GM12878 (cell line): ENCODE measurements at regions not wholly inside any gene's neighbourhood (a gene's known extent, or its start where the extent isn't known, plus 50 kb on each side); places are given as distances from the start of the nearest gene placed in this dataset.

Source experiments
- ATAC-seq: fragments of 200-7000 bp; cut with Tn5 transposase; 3 replicates; pipeline ENCODE4 v1.9.1; 2020; ENCODE audit warnings: mild to moderate bottlenecking, moderate library complexity
- BruUV-seq: library from RNA; stranded (reverse); fragments of 400-500 nt; replicated peaks from 2 replicates; lab custom pipeline; 2021; lab: Mats Ljungman, UMichigan
- CTCF ChIA-PET: fragments of 300-600 bp; sonication (Branson Sonifier 250); formaldehyde crosslinking; extraction: SDS; loops from one replicate; lab custom pipeline; 2021; ENCODE audit warnings: inconsistent platforms; lab: Yijun Ruan, JAX
- POLR2A ChIA-PET: fragments of 350-600 bp; formaldehyde crosslinking; extraction: SDS; loops from one replicate; lab custom pipeline; 2021; ENCODE audit warnings: inconsistent platforms; lab: Charles Lee
- RAD21 ChIA-PET: fragments of 300-600 bp; sonication (Branson Sonifier 250); formaldehyde crosslinking; loops from one replicate; lab custom pipeline; 2023; ENCODE audit warnings: antibody characterized with exemption; ENCODE audit not compliant: unreplicated experiment; lab: Charles Lee
- SMC1A ChIA-PET: fragments of 300-600 bp; sonication (Branson Sonifier 250); formaldehyde crosslinking; loops from one replicate; lab custom pipeline; 2023; ENCODE audit not compliant: unreplicated experiment, uncharacterized antibody; lab: Charles Lee
- DNase-seq: peaks from one replicate; pipeline ENCODE4 v3.0.0-alpha.2; 2011; ENCODE audit warnings: low read depth, low spot score
- FAIRE-seq: peaks from 3 replicates; lab custom pipeline; 2011; peaks lifted over from hg19 to GRCh38; lab: Jason Lieb, UNC
- H2AFZ ChIP-seq: 2 replicates; pipeline ENCODE4 v1.6.0; 2011; ENCODE audit warnings: low read depth, low read length, control low read depth; ENCODE audit not compliant: control insufficient read depth
- H3K27ac ChIP-seq: 2 replicates; pipeline ENCODE4 v1.5.1; 2011; ENCODE audit warnings: control low read depth; ENCODE audit not compliant: control insufficient read depth, insufficient read depth
- H3K27me3 ChIP-seq, 2 experiments: replicated peaks in 1 of 2; 2 replicates each; pipeline versions ENCODE4 v1.6.0 to v1.6.1; 2011; ENCODE audit warnings: low read length in 1 of 2; ENCODE audit not compliant: control insufficient read depth in 2 of 2, insufficient read depth in 2 of 2
- H3K36me3 ChIP-seq, 2 experiments: 2 replicates each; pipeline ENCODE4 v1.5.1; 2011; ENCODE audit warnings: low read length in 1 of 2; ENCODE audit not compliant: control insufficient read depth in 2 of 2, insufficient read depth in 2 of 2
- H3K4me1 ChIP-seq: 2 replicates; pipeline ENCODE4 v1.6.1; 2011; ENCODE audit warnings: mild to moderate bottlenecking, low read length, moderate library complexity, mixed read lengths; ENCODE audit not compliant: control insufficient read depth, insufficient read depth
- H3K4me2 ChIP-seq: 2 replicates; pipeline ENCODE4 v1.6.0; 2011; ENCODE audit warnings: control low read depth; ENCODE audit not compliant: control insufficient read depth, insufficient read depth
- H3K4me3 ChIP-seq: fragments of 200-600 bp; sonication (generic); 2 replicates; pipeline ENCODE4 v1.5.1; 2016
- H3K79me2 ChIP-seq: 2 replicates; pipeline ENCODE4 v1.6.0; 2011; ENCODE audit warnings: low read length; ENCODE audit not compliant: control insufficient read depth, insufficient read depth
- H3K9ac ChIP-seq: 2 replicates; pipeline ENCODE4 v1.8.0; 2011; ENCODE audit warnings: low read length, control low read depth, mixed read lengths; ENCODE audit not compliant: control insufficient read depth, insufficient read depth
- H3K9me3 ChIP-seq: replicated peaks from 3 replicates; pipeline ENCODE4 v1.5.1; 2011; ENCODE audit warnings: mild to moderate bottlenecking, low read length; ENCODE audit not compliant: control insufficient read depth, insufficient read depth
- H4K20me1 ChIP-seq: 2 replicates; pipeline ENCODE4 v1.6.0; 2011; ENCODE audit not compliant: control insufficient read depth, insufficient read depth
- ETV6 ChIP-seq, 2 experiments: fragments of 450-650 bp in 1 of 2; IDR thresholded peaks in 1 of 2; conservative IDR thresholded peaks in 1 of 2; 2 replicates each; pipeline ENCODE4 v1.6.1; 2014; ENCODE audit warnings: antibody characterized with exemption in 1 of 2, borderline replicate concordance in 1 of 2, low read depth in 1 of 2, mild to moderate bottlenecking in 1 of 2, moderate library complexity in 1 of 2
- EZH2 ChIP-seq: IDR thresholded peaks from 2 replicates; pipeline ENCODE4 v1.6.1; 2012; ENCODE audit warnings: low read depth, mild to moderate bottlenecking, control low read depth, inconsistent platforms, low read length, borderline replicate concordance; ENCODE audit not compliant: control insufficient read depth
- IKZF1 ChIP-seq: fragments of 450-650 bp; conservative IDR thresholded peaks from 2 replicates; pipeline ENCODE4 v1.6.1; 2017; ENCODE audit warnings: antibody characterized with exemption, mild to moderate bottlenecking
- MYB ChIP-seq: fragments of 150-350 bp; IDR thresholded peaks from 2 replicates; pipeline ENCODE4 v1.6.1; 2014; ENCODE audit warnings: mild to moderate bottlenecking, low read depth, low read length, borderline replicate concordance
- PML ChIP-seq: IDR thresholded peaks from 2 replicates; pipeline ENCODE4 v1.6.1; 2012; ENCODE audit warnings: low read length, inconsistent platforms
- SIN3A ChIP-seq: IDR thresholded peaks from 2 replicates; pipeline ENCODE4 v1.6.1; 2012; ENCODE audit warnings: low read depth, low read length, improper control_type of control experiment
- SRF ChIP-seq, 2 experiments: IDR thresholded peaks; 2 replicates each; pipeline ENCODE4 v1.6.1; 2011; ENCODE audit warnings: low read depth in 2 of 2, low read length in 2 of 2, mild to moderate bottlenecking in 1 of 2, moderate library complexity in 1 of 2
- STAT1 ChIP-seq: fragments of 450-650 bp; conservative IDR thresholded peaks from 2 replicates; pipeline ENCODE4 v1.6.1; 2014; ENCODE audit warnings: antibody characterized with exemption, mild to moderate bottlenecking
- WGBS: methylation state at CpG from one replicate; pipeline ENCODE4 v1.1.6; 2016; ENCODE audit warnings: low lambda C conversion rate; ENCODE audit not compliant: insufficient replicate concordance, insufficient coverage; ENCODE audit errors: missing lambda C conversion rate; 5-methylcytosine and 5-hydroxymethylcytosine counted together
- in situ Hi-C: fragments of 300-500 bp; cut with MboI; formaldehyde crosslinking; loops from 9 replicates; pipeline ENCODE4 v1.14.3; 2018; ENCODE audit warnings: mixed read lengths
- intact Hi-C: fragments of 100-400 bp; cut with micrococcal nuclease; formaldehyde crosslinking; loops from one replicate; pipeline ENCODE4 v1.14.2; 2022; ENCODE audit not compliant: unreplicated experiment
- TF ChIP-seq, protein P1 (sequence below): IDR thresholded peaks from 2 replicates; pipeline ENCODE4 v1.6.1; 2011; ENCODE audit warnings: mild to moderate bottlenecking, low read depth, low read length, moderate library complexity; ENCODE audit not compliant: insufficient replicate concordance
- TF ChIP-seq, protein P2 (sequence below): IDR thresholded peaks from 2 replicates; pipeline ENCODE4 v1.6.1; 2012; ENCODE audit warnings: low read depth, low read length, improper control_type of control experiment

DNA sequence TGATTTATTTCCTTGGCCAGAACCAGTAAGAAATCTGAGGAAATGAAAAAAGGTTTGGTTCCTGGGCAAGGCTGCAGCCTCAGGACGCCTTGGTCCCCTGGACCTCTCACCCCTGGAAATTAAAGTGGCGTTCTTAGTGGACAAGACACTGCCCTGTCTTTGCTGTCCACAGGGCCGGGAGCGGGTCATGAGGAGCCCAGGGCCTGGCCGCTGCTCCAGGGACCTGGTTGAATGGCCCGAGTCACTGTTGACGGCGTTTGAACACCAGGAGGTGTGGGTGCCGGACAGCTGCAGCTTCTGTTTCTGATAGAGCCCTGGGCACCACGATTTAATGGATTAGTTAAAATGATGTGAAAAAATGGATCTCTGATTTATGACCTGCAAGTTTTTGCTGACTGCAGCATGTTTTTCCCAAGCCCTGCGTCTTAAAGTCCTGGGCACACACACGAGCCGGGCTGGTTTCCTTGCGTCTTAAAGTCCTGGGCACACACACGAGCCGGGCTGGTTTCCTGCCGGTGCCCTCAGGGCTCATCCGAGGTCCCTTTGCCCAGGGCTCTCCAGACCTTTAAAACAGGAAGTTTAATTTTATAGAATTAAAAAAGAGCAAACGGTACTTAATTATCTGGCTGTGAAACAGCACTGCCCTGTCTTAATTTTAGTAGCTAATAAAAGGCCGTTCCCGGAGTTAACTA, 74.1 kb upstream of the ACTRT2 start (continued):
- TF ChIP-seq, protein P1, sequence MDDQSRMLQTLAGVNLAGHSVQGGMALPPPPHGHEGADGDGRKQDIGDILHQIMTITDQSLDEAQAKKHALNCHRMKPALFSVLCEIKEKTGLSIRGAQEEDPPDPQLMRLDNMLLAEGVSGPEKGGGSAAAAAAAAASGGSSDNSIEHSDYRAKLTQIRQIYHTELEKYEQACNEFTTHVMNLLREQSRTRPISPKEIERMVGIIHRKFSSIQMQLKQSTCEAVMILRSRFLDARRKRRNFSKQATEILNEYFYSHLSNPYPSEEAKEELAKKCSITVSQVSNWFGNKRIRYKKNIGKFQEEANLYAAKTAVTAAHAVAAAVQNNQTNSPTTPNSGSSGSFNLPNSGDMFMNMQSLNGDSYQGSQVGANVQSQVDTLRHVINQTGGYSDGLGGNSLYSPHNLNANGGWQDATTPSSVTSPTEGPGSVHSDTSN, result no peak

DNA sequence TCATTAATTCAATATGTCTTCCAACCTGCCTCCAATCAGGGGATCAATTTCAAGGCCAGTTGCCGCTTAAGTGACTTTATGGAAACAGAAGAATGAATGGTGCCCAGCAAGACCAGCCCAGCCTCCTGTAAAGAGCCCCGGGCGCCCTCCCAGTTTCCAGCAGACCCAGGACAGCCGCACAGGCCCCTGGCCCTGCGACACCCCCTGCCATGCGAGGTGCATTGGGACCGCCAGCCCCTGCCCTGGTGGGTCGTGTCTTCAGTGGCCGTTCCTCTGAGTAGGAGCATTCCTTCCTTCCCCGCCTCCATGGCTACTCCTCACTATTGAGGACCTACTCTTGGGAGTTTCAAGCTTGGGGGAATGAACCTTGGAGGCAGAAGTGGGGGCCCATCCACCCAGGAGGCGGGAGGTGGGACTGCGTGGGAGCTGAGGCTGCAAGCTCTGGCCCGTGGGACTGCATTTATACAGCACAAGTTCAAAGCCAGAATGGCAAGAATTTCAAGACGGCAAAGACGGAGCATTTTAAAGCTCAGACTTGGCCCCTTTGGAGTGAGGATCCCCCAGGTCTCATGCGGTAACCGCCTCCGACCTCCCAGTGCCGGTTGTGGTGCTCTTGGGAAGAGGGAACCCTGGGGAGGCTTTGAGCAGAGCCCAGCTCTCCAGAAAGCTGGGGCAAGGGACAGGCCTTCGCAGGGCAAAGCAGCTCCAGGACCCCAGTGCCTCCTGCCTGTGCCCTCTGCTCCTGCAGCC, 73.1 kb upstream of the ACTRT2 start:
- H3K4me3 ChIP-seq, result no peak overlapping the region
- no peaks in the 10 kb centered on the region for H3K27me3 ChIP-seq
- no peaks in the 10 kb centered on the region for H3K4me1 ChIP-seq
- ChIA-PET POLR2A (no interaction called here), CTCF (no interaction called here), SMC1A (no interaction called here), RAD21 (interaction anchor here (0.6 kb wide), 1 partner anchor 566 kb away, joined by 3 read pairs; no protein-coding TSS in a partner anchor)
- 37% methylated on average over 20 of the region's 20 CpGs for WGBS
- H3K79me2 ChIP-seq, result no peaks in the 10 kb centered on the region
- DNase-seq (no peak), FAIRE-seq (no peak), ATAC-seq (no peak)
- TF ChIP-seq PML, result no peak
- no peak for TF ChIP-seq ETV6 (conservative IDR thresholded peaks at IDR 0.05 in 1 of 2, IDR thresholded peaks at IDR 0.05 in 1 of 2; ENCODE audit: borderline replicate concordance in 1 of 2, low read depth in 1 of 2)
- TF ChIP-seq SRF (IDR thresholded peaks at IDR 0.05; ENCODE audit: low read depth in 2 of 2, low read length in 2 of 2), result no peak
- no peak for TF ChIP-seq IKZF1
- no peak for TF ChIP-seq MYB
- no peak for TF ChIP-seq EZH2
- TF ChIP-seq SIN3A, result no peak
- TF ChIP-seq, protein P2, sequence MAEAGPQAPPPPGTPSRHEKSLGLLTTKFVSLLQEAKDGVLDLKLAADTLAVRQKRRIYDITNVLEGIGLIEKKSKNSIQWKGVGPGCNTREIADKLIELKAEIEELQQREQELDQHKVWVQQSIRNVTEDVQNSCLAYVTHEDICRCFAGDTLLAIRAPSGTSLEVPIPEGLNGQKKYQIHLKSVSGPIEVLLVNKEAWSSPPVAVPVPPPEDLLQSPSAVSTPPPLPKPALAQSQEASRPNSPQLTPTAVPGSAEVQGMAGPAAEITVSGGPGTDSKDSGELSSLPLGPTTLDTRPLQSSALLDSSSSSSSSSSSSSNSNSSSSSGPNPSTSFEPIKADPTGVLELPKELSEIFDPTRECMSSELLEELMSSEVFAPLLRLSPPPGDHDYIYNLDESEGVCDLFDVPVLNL, result no peak
- no peak for TF ChIP-seq STAT1
- BruUV-seq, result no TSS peak
- H4K20me1 ChIP-seq, result no peaks in the 10 kb centered on the region
- no peak overlapping the region for H2AFZ ChIP-seq
- in situ Hi-C loops (no loop called here), intact Hi-C loops (no loop called here)
- H3K27ac ChIP-seq, result no peak overlapping the region
- peaks cover 3% of the 10 kb centered on the region; the same call in 1 of the 3 replicates for H3K9me3 ChIP-seq
- H3K4me2 ChIP-seq, result no peak overlapping the region
- H3K36me3 ChIP-seq, result no peaks in the 10 kb centered on the region
- H3K9ac ChIP-seq, result no peak overlapping the region
